Renal cortex interstitium (tissue), 11 donors: ENCODE measurements at regions not wholly inside any gene's neighbourhood (a gene's known extent, or its start where the extent isn't known, plus 50 kb on each side); places are given as distances from the start of the nearest gene placed in this dataset.

Experiments
- DNase-seq, 11 donors: peaks; one replicate each; pipeline ENCODE4 v3.0.0-alpha.2; 2013; ENCODE audit warnings: low read depth in 9 of 11, low spot score in 4 of 11; ENCODE audit errors: extremely low read depth in 1 of 11

DNA sequence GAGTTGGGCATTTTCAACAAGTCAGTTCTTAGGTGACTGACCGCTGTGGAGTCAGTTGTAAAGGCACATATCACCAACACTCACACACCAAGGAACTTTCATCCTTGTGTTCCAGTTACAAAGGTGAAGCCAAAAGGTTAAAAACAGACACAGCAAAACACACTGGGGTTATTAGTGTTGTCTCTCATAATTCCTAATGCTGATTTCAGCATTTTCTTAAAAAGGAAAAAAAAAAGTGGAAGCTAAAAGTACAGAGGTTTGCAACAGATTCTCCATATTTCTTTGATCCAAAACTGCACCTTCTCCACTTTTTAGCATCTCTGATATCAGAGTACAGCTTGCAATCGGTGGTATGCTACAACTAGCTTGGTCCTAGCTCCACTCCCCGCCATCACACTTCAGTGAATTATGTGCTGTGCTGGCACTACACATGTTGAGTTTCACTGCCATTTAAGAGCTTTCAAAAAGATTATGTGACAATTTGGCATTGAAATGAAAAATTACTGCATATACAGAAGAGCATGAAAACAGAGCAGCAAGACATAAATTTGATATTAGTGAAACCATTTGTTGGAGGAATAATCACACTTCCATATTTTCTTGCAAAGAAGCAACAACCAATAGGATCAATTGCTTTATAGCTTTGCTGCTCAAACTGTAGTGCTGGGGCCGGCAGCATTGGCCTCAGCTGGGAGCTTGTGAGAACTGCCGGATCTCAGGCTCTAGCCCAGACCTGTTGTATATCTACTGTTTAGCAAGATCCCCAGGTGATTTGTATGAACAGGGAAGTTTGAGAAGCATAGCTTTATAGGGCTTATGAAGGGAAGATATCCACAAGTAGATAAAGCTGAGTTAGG is 62.3 kb upstream of the DAPL1 start:
- DNase-seq, result no peak

DNA sequence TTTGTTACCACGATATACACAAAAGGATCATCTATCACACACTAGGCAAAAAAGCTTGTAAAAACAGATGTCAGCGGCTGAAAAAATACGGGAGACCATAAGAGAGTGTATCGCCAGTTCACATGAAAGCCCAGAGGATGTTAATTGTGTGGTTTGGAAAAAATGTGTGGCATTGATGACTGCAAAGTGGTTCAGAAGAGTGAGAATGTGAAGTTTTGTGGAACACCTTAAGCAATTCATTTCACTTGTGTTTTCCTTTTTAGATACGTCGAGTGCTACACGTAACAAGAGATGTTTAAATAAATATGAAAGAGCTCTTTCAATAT is 61.7 kb upstream of the DAPL1 start:
- no peak for DNase-seq

DNA sequence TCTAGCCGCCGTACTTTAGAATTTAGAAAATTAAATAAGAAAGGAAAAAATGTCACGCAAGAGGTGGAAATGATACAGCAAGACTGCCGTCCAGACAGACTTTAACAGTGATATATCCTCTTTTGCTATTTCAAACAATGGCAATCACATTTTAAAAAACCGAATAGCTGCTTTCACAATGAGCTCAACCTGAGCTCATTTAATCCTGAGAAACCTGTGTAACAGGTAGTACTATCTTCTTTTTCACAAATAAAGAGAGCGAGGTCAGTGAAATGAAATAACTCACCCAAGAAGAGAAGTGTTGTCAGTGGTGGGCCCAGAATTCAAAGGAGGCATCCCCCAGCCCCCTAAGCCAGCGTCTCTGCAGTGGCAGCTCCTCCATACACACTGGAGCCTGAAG is 60.7 kb upstream of the DAPL1 start:
- no peak for DNase-seq

DNA sequence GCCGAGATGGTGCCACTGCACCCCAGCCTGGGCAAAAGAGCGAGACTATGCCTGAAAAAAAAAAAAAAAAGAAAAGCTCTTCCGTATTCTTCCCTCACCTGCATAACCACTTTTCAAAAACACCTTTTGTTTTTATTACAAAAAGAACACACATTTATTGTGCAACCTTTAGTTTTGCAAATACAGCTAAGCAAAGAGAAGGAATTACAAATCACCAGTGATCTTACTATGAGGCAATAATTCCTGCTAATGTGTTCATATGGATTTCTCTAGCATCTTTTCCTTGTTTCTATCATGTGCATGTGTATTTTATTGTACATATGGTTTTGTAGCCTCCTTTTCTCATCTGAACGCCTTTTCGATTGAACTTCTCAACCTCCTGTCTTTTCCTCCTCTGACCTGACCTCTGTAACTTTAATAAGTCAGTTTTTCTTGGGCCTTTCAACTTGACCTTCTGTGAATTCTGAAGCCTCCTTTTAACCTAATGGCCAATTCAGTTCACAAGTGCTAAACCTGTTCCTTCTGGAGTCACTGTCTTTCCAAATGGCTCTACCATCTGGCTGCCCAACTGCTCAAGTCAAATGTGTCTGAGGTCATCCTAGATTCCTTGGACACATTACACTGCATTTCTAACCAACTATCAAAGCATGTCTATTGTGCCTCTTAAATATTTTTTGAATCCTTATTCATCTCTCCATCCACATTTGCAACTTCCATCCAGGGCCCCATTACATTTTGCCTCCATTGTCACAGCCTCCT is 59.1 kb upstream of the DAPL1 start:
- no peak for DNase-seq

DNA sequence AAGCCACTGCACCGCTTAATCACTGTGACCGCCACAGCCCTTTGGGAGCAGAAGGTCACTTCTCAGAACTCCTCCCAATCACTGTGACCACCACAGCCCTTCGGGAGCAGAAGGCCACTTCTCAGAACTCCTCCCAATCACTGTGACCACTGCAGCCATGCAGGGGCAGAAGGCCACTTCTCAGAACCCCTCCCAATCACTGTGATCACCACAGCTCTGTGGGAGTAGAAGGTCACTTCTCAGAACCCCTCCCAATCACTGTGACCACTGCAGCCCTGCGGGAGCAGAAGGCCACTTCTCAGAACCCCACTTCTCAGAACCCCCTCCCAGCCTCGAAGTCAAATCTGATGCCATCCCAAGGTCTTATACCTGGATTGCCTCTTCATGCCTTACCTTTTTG is 56.8 kb upstream of the DAPL1 start:
- no peak for DNase-seq

DNA sequence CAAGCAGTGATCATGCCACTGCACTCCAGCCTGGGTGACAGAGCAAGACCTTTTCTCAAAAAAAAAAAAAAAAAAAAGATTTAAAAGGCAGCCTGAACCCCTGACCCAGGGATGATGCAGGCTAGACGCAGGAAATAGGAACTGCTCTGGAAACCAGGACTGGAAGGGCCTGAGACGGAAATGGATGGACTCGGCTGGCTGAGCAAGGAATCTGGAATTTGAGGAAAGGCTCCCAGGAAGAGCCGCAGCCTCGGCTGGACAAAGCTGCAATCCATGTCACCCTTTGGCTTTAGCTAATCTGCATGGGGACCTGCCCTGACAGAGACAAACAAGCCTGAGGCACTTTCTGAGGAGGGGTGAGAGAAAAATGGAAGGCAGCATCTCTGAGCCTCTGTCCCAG is 55.0 kb upstream of the DAPL1 start:
- no peak for DNase-seq

DNA sequence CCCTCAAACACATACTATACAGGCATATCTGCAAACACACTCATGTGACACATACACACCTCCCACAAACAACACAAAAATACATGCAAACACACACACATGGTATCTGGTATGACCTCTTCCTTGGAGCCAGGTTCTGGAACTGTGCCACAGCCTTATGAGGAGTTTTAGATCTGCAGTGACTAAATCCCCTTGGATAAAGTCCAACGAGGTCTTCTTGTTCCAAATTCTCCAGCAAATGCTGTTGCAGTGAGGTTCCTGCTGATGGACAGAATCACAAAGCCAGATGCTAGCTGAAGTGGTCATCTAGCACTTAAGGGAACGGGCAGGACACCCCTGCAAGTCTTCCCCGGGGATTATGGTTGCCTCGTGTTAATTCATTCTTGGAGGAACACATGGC is 54.5 kb upstream of the DAPL1 start:
- no peak for DNase-seq

DNA sequence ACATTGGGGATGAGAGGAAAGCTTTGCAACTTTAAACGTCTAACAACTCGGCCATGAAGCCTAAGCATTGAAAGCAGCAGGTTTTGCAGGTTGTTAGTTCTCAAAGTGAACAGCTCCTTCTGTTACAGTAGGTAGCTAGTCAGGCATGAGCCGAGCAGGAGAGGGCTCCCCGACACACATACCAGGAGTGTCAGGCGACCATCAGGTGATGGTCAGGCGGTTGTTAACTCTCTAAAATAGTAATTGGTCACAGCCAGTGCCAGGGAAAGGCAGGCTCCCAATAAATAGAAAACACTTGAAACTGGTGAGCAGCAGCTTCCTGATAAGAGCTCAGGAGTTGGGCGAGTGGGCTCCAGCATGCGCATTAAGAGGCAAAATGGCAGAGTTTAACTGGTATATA is 53.5 kb upstream of the DAPL1 start:
- DNase-seq, result no peak

DNA sequence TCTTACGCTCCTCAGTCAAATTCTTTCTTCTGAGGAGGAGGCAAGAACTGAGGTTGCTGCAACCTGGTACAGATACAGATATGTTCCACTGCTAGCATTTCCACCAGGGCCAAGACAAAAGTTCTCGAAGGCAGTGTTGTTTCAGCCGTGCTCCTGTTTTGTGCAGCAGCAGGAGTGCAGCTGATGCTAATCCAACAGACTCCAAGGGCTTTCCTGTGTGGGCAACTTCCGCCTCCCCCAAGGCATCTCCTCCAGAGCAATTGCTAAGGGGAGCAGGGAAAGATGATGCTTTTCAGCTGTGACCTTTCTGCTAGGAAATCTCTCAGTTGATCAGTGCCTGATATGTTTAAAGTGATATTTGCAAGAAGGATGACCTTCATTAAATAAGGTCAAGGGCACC is 52.6 kb upstream of the DAPL1 start:
- DNase-seq, result no peak

DNA sequence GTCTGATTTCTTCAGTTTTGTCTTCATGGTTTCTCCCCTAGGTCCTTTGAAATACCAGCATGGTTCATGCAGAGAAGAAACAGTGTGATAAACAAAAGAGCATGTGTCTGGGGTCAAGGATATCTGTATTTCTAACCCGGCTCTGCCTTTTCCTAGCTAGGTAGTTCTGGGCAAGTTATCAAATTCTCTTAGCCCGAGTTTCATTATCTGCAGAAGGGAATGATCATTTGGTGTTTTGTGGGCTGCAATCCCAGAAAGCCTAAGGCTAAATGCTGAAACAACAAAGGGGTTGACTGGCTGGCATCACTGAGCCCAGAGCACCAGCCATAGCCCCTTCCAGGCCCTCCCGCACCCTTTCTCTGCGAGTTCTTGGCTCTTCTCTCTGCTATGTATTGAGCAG is 51.7 kb upstream of the DAPL1 start:
- no peak for DNase-seq

DNA sequence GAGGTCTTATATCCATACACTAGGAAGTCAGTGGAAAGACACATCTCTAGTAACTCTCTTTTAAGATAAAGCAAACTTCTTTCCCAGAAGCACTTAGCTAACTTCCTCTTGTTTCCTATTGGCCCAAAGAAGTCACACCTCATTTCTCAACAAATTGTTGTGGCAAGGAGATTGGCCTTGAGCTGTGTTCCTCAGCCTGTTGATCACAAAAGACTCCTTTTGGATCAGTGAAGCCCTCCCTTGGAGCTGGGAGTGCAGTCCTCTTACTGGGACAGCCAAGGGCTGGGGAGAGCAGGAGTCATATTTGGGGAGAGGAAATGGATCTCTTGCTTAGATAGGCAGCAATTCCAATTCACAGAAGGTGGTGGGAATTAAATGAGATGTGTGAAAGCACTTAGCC is 51.2 kb upstream of the DAPL1 start:
- no peak for DNase-seq

DNA sequence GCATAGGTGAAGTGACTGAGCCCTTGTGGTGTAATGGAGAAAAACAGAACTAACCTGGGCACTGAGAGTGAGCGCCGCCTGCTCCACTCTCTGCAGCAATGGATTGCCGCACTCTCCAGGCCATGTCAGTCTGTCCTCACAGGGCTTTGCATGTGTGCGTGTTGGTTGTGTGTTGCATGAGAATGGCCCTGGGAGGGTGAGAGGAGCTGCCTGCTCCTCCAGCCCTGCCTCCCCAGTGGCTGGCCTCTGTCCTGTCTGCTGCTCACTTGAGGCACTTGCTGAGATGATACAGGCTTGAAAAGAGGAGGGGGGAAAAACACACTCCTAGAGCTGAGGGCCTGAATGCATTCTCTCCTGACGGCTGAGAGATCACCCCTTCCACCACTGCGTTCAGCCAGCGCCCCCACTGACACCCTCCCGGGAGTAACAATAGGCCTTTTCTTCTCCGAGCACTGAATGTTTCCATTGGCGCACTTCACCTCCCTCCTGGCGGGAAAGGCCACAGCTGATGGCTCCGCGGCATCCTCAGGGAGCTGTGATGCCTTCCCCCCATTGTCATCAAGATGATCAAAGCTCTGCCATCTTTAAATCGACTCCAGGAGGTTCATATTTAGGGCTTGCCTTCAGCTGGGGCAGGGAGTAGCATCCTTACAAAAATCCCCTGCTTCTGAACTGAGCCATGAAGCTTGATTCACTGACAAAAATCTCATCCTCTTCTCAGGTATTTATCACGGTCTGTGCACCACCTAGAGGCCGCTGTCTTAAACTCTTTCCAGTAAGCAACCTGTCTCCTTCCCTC is 49.9 kb upstream of the DAPL1 start:
- DNase-seq, result peak in 6 of 11 donors; percentile 56 to 72 (median 62)
